Heart left ventricle (tissue), 16 donors: ENCODE measurements at regions not wholly inside any gene's neighbourhood (a gene's known extent, or its start where the extent isn't known, plus 50 kb on each side); places are given as distances from the start of the nearest gene placed in this dataset.

Source experiments
- ATAC-seq, 4 donors: fragments of 200-7000 bp; cut with Tn5 transposase; one replicate each; pipeline ENCODE4 v1.9.1; 2020 to 2022; ENCODE audit warnings: moderate library complexity in 4 of 4, mild to moderate bottlenecking in 3 of 4, moderate number of reproducible peaks in 1 of 4
- DNase-seq, 5 donors: peaks; one replicate each; pipeline ENCODE4 v3.0.0-alpha.2; 2020
- H3K27ac ChIP-seq, 12 donors: fragments of 200-600 bp; sonication (generic) in 4 of 12; one replicate each; pipeline versions ENCODE4 v1.5.0 to v1.8.0; 2016 to 2022; ENCODE audit warnings: mild to moderate bottlenecking in 2 of 12
- H3K27me3 ChIP-seq, 9 donors: fragments of 200-600 bp; sonication (generic) in 2 of 9; one replicate each; pipeline versions ENCODE4 v1.5.1 to v1.8.0; 2016 to 2022; ENCODE audit warnings: mild to moderate bottlenecking in 3 of 9
- H3K36me3 ChIP-seq, 9 donors: fragments of 200-600 bp; sonication (generic) in 2 of 9; one replicate each; pipeline versions ENCODE4 v1.5.0 to v1.8.0; 2018 to 2022; ENCODE audit warnings: mild to moderate bottlenecking in 2 of 9
- H3K4me1 ChIP-seq, 12 donors: fragments of 200-600 bp; sonication (generic) in 4 of 12; one replicate each; pipeline versions ENCODE4 v1.5.0 to v1.8.0; 2016 to 2022; ENCODE audit warnings: mild to moderate bottlenecking in 3 of 12
- H3K4me3 ChIP-seq, 12 donors: fragments of 200-600 bp; sonication (generic) in 4 of 12; one replicate each; pipeline versions ENCODE4 v1.5.0 to v1.8.0; 2017 to 2022; ENCODE audit warnings: mild to moderate bottlenecking in 9 of 12, moderate library complexity in 4 of 12
- H3K9me3 ChIP-seq, 12 donors: fragments of 200-600 bp; sonication (generic) in 4 of 12; one replicate each; pipeline versions ENCODE4 v1.5.0 to v1.8.0; 2016 to 2022; ENCODE audit warnings: mild to moderate bottlenecking in 1 of 12
- POLR2A ChIP-seq, 2 donors: fragments of 450-650 bp; IDR thresholded peaks; one replicate each; pipeline ENCODE4 v1.6.1; 2017; ENCODE audit warnings: antibody characterized with exemption in 2 of 2, mild to moderate bottlenecking in 2 of 2, moderate library complexity in 2 of 2
- WGBS, 4 donors: extraction: QIAGEN DNeasy Blood & Tissue Kit in 2 of 4; methylation state at CpG; one replicate each; pipeline versions ENCODE4 v1.1.5 to v1.1.7; 2013 to 2018; 5-methylcytosine and 5-hydroxymethylcytosine counted together
- intact Hi-C, 10 donors: fragments of 100-400 bp; cut with DNase I; formaldehyde crosslinking; loops; one replicate each; pipeline versions ENCODE4 v1.11.1 to v1.14.2; 2022
- TF ChIP-seq, protein P1 (sequence below), 12 donors: fragments of 200-600 bp; sonication (generic) in 4 of 12; IDR thresholded peaks; one replicate each; pipeline versions ENCODE4 v1.5.0 to v1.8.0; 2018 to 2022; ENCODE audit warnings: antibody characterized with exemption in 12 of 12, mild to moderate bottlenecking in 5 of 12
- donor health status: ischemic (EF 13 %, LVEDD 7.1; RV severe dilation, severe dysfunction).
- donor health status: healthy with polysubstance abuse.
- donor health status: DM: no; HTN: yes; CAD: no.
- donor health status: DM: no; HTN: no; CAD: no.
- donor health status: ischemic (EF 25% LVEDD 6.9; RV normal size, moderate dysfunction).
- donor health status: ischemic (EF 25% LVEDD 5.7; RV mildly dilated, moderate dysfunction).
- donor health status: healthy.
- donor health status: DM: yes; HTN: yes; CAD: no.
- donor health status: ischemic (EF 35%, LVEDD 5.7; RV mildly dilated, moderate dysfunction).
- donor health status: nonischemic (EF 11% LVEDD 7.7; RV severe dilation, severe dysfunction).
- donor health status: DM: yes; HTN: yes; CAD: no.
- donor health status: PGD.
- donor health status: ischemic (EF 29% LVEDD 5.4; RV normal size, mild dysfunction).
- donor health status: nonischemic (EF 23%, LVEDD 6.1; RV moderate dilation, normal function).

DNA sequence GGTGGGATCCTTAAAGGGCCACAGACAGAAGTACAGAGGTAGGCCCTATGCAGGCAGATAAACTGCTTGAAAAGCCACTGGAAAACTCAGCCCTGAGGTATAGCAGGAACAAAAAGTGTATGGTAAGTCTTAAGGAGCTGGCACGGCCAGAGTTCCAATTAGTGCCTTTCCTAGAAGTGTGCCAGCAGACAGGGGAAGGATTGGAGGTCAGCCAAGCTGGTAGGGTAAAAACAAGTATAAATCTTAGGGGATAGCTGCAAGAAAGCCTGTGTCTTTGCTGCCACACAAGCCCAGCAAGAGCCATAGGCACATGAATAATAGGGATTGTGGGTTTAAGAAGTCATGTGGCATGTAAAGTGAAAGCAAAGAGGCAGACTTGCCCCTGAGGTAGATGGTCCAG, 582.5 kb downstream of the PLOD2 start:
- TF ChIP-seq POLR2A (IDR thresholded peaks at IDR 0.05) = no peak
- TF ChIP-seq, protein P1, sequence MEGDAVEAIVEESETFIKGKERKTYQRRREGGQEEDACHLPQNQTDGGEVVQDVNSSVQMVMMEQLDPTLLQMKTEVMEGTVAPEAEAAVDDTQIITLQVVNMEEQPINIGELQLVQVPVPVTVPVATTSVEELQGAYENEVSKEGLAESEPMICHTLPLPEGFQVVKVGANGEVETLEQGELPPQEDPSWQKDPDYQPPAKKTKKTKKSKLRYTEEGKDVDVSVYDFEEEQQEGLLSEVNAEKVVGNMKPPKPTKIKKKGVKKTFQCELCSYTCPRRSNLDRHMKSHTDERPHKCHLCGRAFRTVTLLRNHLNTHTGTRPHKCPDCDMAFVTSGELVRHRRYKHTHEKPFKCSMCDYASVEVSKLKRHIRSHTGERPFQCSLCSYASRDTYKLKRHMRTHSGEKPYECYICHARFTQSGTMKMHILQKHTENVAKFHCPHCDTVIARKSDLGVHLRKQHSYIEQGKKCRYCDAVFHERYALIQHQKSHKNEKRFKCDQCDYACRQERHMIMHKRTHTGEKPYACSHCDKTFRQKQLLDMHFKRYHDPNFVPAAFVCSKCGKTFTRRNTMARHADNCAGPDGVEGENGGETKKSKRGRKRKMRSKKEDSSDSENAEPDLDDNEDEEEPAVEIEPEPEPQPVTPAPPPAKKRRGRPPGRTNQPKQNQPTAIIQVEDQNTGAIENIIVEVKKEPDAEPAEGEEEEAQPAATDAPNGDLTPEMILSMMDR (IDR thresholded peaks at IDR 0.05) = no peak
- Histone ChIP-seq H3K36me3 (no peaks in the 10 kb centered on the region), H3K9me3 (peaks cover 0 to 3% (median 0%) of the 10 kb centered on the region in 12 donors), H3K27ac (no peak overlapping the region), H3K27me3 (no peaks in the 10 kb centered on the region), H3K4me1 (no peaks in the 10 kb centered on the region), H3K4me3 (no peak overlapping the region)
- DNase-seq = no peak
- intact Hi-C loops = no loop called here
- ATAC-seq = no peak
- WGBS, 4 donors = 65 to 85% (median 81%) methylated on average over 1 of the region's 1 CpG

- DNase-seq (no peak), ATAC-seq (no peak)
- H3K36me3 ChIP-seq = no peaks in the 10 kb centered on the region
- peaks cover 0 to 3% (median 0%) of the 10 kb centered on the region in 12 donors for H3K9me3 ChIP-seq
- H3K4me3 ChIP-seq = no peak overlapping the region
- no peaks in the 10 kb centered on the region for H3K27me3 ChIP-seq
- TF ChIP-seq, protein P1 (IDR thresholded peaks at IDR 0.05) = no peak
- TF ChIP-seq POLR2A (IDR thresholded peaks at IDR 0.05) = no peak
- no peak overlapping the region for H3K27ac ChIP-seq
- no peaks in the 10 kb centered on the region for H3K4me1 ChIP-seq
- intact Hi-C loops = no loop called here
Measured at GRCh38 chr3:145581694-145582093, 579.3 kb downstream of the PLOD2 start.

- TF ChIP-seq, protein P1 (IDR thresholded peaks at IDR 0.05) = no peak
- TF ChIP-seq POLR2A (IDR thresholded peaks at IDR 0.05) = no peak
- no peak overlapping the region for H3K4me3 ChIP-seq
- DNase-seq = no peak
- intact Hi-C loops = no loop called here
- ATAC-seq = no peak
- H3K4me1 ChIP-seq = no peaks in the 10 kb centered on the region
- H3K9me3 ChIP-seq = peaks cover 0 to 14% (median 0%) of the 10 kb centered on the region in 12 donors
- H3K27me3 ChIP-seq = no peaks in the 10 kb centered on the region
- no peaks in the 10 kb centered on the region for H3K36me3 ChIP-seq
- no peak overlapping the region for H3K27ac ChIP-seq
Measured at GRCh38 chr3:145604851-145605250, 556.1 kb downstream of the PLOD2 start.

- intact Hi-C loops = no loop called here
- no peak overlapping the region for H3K27ac ChIP-seq
- WGBS, 4 donors = 68 to 78% (median 74%) methylated on average over 3 of the region's 3 CpGs
- no peak overlapping the region for H3K4me3 ChIP-seq
- no peaks in the 10 kb centered on the region for H3K27me3 ChIP-seq
- TF ChIP-seq, protein P1 (IDR thresholded peaks at IDR 0.05) = no peak
- TF ChIP-seq POLR2A (IDR thresholded peaks at IDR 0.05) = no peak
- DNase-seq (no peak), ATAC-seq (no peak)
- no peaks in the 10 kb centered on the region for H3K36me3 ChIP-seq
- no peaks in the 10 kb centered on the region for H3K9me3 ChIP-seq
- H3K4me1 ChIP-seq = no peaks in the 10 kb centered on the region
Measured at GRCh38 chr3:145620002-145620401, 541.0 kb downstream of the PLOD2 start.
